ENCODE measurements at regions not wholly inside any gene's neighbourhood (a gene's known extent, or its start where the extent isn't known, plus 50 kb on each side); places are given as distances from the start of the nearest gene placed in this dataset.

- TF ChIP-seq, protein P1, sequence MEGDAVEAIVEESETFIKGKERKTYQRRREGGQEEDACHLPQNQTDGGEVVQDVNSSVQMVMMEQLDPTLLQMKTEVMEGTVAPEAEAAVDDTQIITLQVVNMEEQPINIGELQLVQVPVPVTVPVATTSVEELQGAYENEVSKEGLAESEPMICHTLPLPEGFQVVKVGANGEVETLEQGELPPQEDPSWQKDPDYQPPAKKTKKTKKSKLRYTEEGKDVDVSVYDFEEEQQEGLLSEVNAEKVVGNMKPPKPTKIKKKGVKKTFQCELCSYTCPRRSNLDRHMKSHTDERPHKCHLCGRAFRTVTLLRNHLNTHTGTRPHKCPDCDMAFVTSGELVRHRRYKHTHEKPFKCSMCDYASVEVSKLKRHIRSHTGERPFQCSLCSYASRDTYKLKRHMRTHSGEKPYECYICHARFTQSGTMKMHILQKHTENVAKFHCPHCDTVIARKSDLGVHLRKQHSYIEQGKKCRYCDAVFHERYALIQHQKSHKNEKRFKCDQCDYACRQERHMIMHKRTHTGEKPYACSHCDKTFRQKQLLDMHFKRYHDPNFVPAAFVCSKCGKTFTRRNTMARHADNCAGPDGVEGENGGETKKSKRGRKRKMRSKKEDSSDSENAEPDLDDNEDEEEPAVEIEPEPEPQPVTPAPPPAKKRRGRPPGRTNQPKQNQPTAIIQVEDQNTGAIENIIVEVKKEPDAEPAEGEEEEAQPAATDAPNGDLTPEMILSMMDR (IDR thresholded peaks at IDR 0.05) = no peak
- TF ChIP-seq POLR2A (IDR thresholded peaks at IDR 0.05) = no peak
Observed at GRCh38 chr1:228818928-228819630, 83.8 kb downstream of the RHOU start.

Measured in prostate gland (tissue), 2 donors.